ENCODE measurements at regions not wholly inside any gene's neighbourhood (a gene's known extent, or its start where the extent isn't known, plus 50 kb on each side); places are given as distances from the start of the nearest gene placed in this dataset.
A peak's percentile ranks its signal among the peaks of the same experiment; 100 is the strongest.

GRCh38 chr6:126764671-126765070 is 353.8 kb upstream of the RSPO3 start:
- no peaks in the 10 kb centered on the region for H3K27me3 ChIP-seq (ENCODE audit: insufficient read depth)
- no peaks in the 10 kb centered on the region; the same call in 2 of the 3 replicates for H3K4me1 Mint-ChIP-seq
- no peak overlapping the region for H3K4me2 ChIP-seq
- 0 out of 2 replicates have a peak overlapping the region, but pooled peaks have one; percentile 5 for H2AFZ ChIP-seq
- H3K27ac ChIP-seq (ENCODE audit: low read depth), result no peak overlapping the region
- H3K4me3 ChIP-seq, result no peak overlapping the region
- no peaks in the 10 kb centered on the region for H3K36me3 Mint-ChIP-seq (ENCODE audit: low read depth)
- no peak for DNase-seq (ENCODE audit: low spot score)
- H3K27ac Mint-ChIP-seq, result no peak overlapping the region
- no peaks in the 10 kb centered on the region for H3F3A ChIP-seq (replicated peaks; ENCODE audit: low read depth)
- H3K79me2 ChIP-seq (replicated peaks; ENCODE audit: insufficient read depth), result no peaks in the 10 kb centered on the region
- H3K4me3 Mint-ChIP-seq, result no peak overlapping the region
- H4K20me1 ChIP-seq (replicated peaks; ENCODE audit: insufficient read depth), result no peaks in the 10 kb centered on the region
- ATAC-seq, result no peak
- no peaks in the 10 kb centered on the region for H3K27me3 Mint-ChIP-seq (ENCODE audit: insufficient read depth, low read depth, poor library complexity)
- peaks cover 9% of the 10 kb centered on the region; the same call in 1 of the 2 replicates for H3K4me1 ChIP-seq (ENCODE audit: insufficient read depth)
- H3K36me3 ChIP-seq (ENCODE audit: insufficient read depth), result no peaks in the 10 kb centered on the region
- no peaks in the 10 kb centered on the region; the same call in 1 of the 2 replicates for H3K9me2 ChIP-seq (ENCODE audit: insufficient read depth)
- TF ChIP-seq EZH2phosphoT487 (IDR thresholded peaks at IDR 0.05; ENCODE audit: unreplicated experiment) (no peak), POLR2AphosphoS5 (IDR thresholded peaks at IDR 0.05; ENCODE audit: low read depth) (no peak), CREB1 (CRISPR knock-in tag; IDR thresholded peaks at IDR 0.05; ENCODE audit: low read depth) (no peak), JUNB (IDR thresholded peaks at IDR 0.05; ENCODE audit: unreplicated experiment) (no peak)
- no peaks in the 10 kb centered on the region for H3K9me3 Mint-ChIP-seq

- Histone ChIP-seq H3K4me1 (ENCODE audit: insufficient read depth) (peaks cover 9% of the 10 kb centered on the region; the same call in 1 of the 2 replicates), H3K36me3 (ENCODE audit: insufficient read depth) (no peaks in the 10 kb centered on the region), H3F3A (replicated peaks; ENCODE audit: low read depth) (no peaks in the 10 kb centered on the region), H3K4me2 (no peak overlapping the region), H4K20me1 (replicated peaks; ENCODE audit: insufficient read depth) (no peaks in the 10 kb centered on the region), H3K79me2 (replicated peaks; ENCODE audit: insufficient read depth) (no peaks in the 10 kb centered on the region), H3K4me3 (no peak overlapping the region), H2AFZ (no peak overlapping the region), H3K27me3 (ENCODE audit: insufficient read depth) (no peaks in the 10 kb centered on the region), H3K27ac (ENCODE audit: low read depth) (no peak overlapping the region), H3K9me2 (ENCODE audit: insufficient read depth) (no peaks in the 10 kb centered on the region; the same call in 1 of the 2 replicates)
- no peak for TF ChIP-seq ZNF462 (CRISPR knock-in tag; IDR thresholded peaks at IDR 0.05)
- no peak for TF ChIP-seq ZNF114 (CRISPR knock-in tag; IDR thresholded peaks at IDR 0.05)
- TF ChIP-seq EZH2 (IDR thresholded peaks at IDR 0.05; ENCODE audit: low read depth, unreplicated experiment), result no peak
- TF ChIP-seq ZNF331 (CRISPR knock-in tag; IDR thresholded peaks at IDR 0.05; ENCODE audit: low read depth), result no peak
- no peak for TF ChIP-seq REST (IDR thresholded peaks at IDR 0.05; ENCODE audit: unreplicated experiment)
- Mint-ChIP-seq H3K27me3 (ENCODE audit: insufficient read depth, low read depth, poor library complexity) (no peaks in the 10 kb centered on the region), H3K36me3 (ENCODE audit: low read depth) (no peaks in the 10 kb centered on the region), H3K4me3 (no peak overlapping the region), H3K27ac (no peak overlapping the region), H3K4me1 (no peaks in the 10 kb centered on the region; the same call in 2 of the 3 replicates), H3K9me3 (no peaks in the 10 kb centered on the region)
- no peak for DNase-seq (ENCODE audit: low spot score)
- ATAC-seq, result no peak
Measured at GRCh38 chr6:126766820-126767219, 351.7 kb upstream of the RSPO3 start.
